Adrenal gland (tissue), 5 donors: ENCODE measurements at regions not wholly inside any gene's neighbourhood (a gene's known extent, or its start where the extent isn't known, plus 50 kb on each side); places are given as distances from the start of the nearest gene placed in this dataset.
"Not testable (repeated sequence)": the region's sequence is repeated elsewhere in the genome, so short reads cannot be mapped to it uniquely, and the experiment has no call there.

Source experiments
- CTCF ChIP-seq, 6 experiments: fragments of 450-650 bp in 4 of 6; fragments of 200-600 bp in 2 of 6; sonication (generic) in 1 of 6; IDR thresholded peaks; 1 replicate in 5 of 6; 2 replicates in 1 of 6; pipeline versions ENCODE4 v1.5.1 to v1.8.0; 2016 to 2021; ENCODE audit warnings: antibody characterized with exemption in 6 of 6, mild to moderate bottlenecking in 2 of 6, moderate library complexity in 1 of 6
- POLR2A ChIP-seq, 2 donors: fragments of 450-650 bp; IDR thresholded peaks; one replicate each; pipeline ENCODE4 v1.6.1; 2017; ENCODE audit warnings: antibody characterized with exemption in 2 of 2, mild to moderate bottlenecking in 2 of 2, moderate library complexity in 1 of 2
- donor health status: DM: no; HTN: no; CAD: no.

DNA sequence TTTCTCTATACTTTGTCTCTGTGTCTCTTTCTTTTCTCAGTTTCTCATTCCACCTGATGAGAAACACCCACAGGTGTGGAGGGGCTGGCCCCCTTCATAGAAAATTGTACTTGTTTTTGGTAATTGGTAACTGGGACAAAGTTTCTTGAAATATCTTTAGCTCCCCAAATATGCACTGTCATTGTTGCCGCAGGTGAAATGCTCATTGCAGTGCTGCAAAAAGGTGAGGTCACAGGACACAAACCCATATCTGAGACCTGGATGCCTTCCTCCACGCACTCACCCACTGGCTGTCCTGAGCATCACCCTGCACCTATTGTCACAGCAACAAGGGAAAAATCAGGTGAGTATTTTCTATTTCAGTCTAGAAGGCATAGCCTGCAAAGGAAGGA, 74.5 kb upstream of the CCDC180 start:
- TF ChIP-seq POLR2A, CTCF (IDR thresholded peaks at IDR 0.05): not testable (repeated sequence)
